ENCODE measurements at regions not wholly inside any gene's neighbourhood (a gene's known extent, or its start where the extent isn't known, plus 50 kb on each side); places are given as distances from the start of the nearest gene placed in this dataset.

DNA sequence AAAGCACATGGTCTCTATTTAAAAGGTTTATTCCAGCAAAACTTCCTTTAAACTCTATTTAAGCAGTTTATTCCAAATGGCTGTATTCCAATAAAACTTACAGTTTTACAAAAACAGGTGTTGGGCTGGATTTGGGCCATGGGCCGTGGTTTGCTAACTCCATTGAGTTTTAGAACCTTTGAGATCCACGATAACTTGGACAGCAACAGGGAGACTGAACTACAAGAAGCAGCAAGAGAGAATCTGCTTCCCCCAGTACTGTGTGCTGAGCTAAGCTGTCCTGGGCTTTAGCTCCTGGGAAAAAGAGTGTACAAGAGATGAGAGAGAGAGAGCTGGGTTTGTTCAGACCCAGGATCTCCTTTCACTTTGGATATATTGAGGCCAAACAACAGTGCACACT lies 204.0 kb upstream of the CELF2 start:
- Histone ChIP-seq H3K4me2 (ENCODE audit: control insufficient read depth, extremely low read depth, insufficient read depth, low read depth, low read length) (no peak overlapping the region), H3K79me2 (ENCODE audit: control insufficient read depth, insufficient read depth, low read length) (no peaks in the 10 kb centered on the region), H3K36me3 (ENCODE audit: control insufficient read depth in 2 of 2, extremely low read depth in 1 of 2, insufficient read depth in 2 of 2, low read length in 2 of 2) (no peaks in the 10 kb centered on the region), H3K9ac (ENCODE audit: control insufficient read depth, extremely low read depth, insufficient read depth, low read length) (no peak overlapping the region), H3K4me1 (ENCODE audit: control insufficient read depth, extremely low read depth, insufficient read depth, low read length) (no peaks in the 10 kb centered on the region), H3K27ac (ENCODE audit: control insufficient read depth, insufficient read depth, low read length) (no peak overlapping the region), H4K20me1 (ENCODE audit: control insufficient read depth, extremely low read depth, insufficient read depth, low read length) (no peaks in the 10 kb centered on the region), H2AFZ (ENCODE audit: control insufficient read depth, low read length) (no peak overlapping the region), H3K27me3 (ENCODE audit: control insufficient read depth, extremely low read depth, insufficient read depth, low read length) (no peaks in the 10 kb centered on the region), H3K9me3 (ENCODE audit: control insufficient read depth, low read depth, low read length) (no peaks in the 10 kb centered on the region), H3K9me1 (ENCODE audit: control insufficient read depth, extremely low read depth, insufficient read depth, low read length) (no peaks in the 10 kb centered on the region), H3K4me3 (ENCODE audit: control insufficient read depth in 2 of 3, extremely low read depth in 1 of 3, insufficient read depth in 2 of 3, low read depth in 1 of 3, low read length in 3 of 3) (no peak overlapping the region)
- dilution Hi-C loops (cut with MboI; ENCODE audit: extremely low pct_ligation_motif_present, low sequenced_read_pairs), result no loop called here
- DNase-seq (ENCODE audit: low read depth, low spot score) (no peak), FAIRE-seq (no peak)
- TF ChIP-seq, protein P1, sequence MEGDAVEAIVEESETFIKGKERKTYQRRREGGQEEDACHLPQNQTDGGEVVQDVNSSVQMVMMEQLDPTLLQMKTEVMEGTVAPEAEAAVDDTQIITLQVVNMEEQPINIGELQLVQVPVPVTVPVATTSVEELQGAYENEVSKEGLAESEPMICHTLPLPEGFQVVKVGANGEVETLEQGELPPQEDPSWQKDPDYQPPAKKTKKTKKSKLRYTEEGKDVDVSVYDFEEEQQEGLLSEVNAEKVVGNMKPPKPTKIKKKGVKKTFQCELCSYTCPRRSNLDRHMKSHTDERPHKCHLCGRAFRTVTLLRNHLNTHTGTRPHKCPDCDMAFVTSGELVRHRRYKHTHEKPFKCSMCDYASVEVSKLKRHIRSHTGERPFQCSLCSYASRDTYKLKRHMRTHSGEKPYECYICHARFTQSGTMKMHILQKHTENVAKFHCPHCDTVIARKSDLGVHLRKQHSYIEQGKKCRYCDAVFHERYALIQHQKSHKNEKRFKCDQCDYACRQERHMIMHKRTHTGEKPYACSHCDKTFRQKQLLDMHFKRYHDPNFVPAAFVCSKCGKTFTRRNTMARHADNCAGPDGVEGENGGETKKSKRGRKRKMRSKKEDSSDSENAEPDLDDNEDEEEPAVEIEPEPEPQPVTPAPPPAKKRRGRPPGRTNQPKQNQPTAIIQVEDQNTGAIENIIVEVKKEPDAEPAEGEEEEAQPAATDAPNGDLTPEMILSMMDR (optimal IDR thresholded peaks at IDR 0.05 in 1 of 3, IDR thresholded peaks at IDR 0.05 in 1 of 3, conservative IDR thresholded peaks at IDR 0.05 in 1 of 3; ENCODE audit: extremely low read depth in 1 of 3, insufficient read depth in 2 of 3, low read length in 3 of 3), result no peak
- TF ChIP-seq EZH2 (IDR thresholded peaks at IDR 0.05; ENCODE audit: low read length), result no peak

DNA sequence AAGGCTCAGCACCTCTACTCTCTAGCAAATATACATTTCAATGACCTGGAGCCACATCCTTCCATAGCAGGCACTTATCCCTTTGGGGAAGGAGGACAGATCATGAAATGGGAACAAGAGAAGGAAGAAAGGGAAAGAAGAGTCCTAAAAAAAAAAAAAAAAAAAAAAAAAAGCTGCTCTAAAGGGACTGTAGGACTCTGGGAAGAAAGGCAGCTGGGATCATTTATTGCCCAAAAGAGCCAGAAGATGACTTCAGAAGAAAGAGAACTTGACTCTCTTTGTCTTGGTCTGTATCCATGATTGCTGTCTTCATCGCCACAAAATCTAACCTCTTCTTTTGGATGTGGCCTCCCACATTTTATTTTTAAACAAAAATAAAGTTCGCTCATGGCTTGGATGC lies 203.6 kb upstream of the CELF2 start:
- dilution Hi-C loops (cut with MboI; ENCODE audit: extremely low pct_ligation_motif_present, low sequenced_read_pairs), result no loop called here
- H3K27ac ChIP-seq (ENCODE audit: control insufficient read depth, insufficient read depth, low read length), result no peak overlapping the region
- no peak for FAIRE-seq

More for the DNA sequence above, 203.6 kb upstream of the CELF2 start:
- Histone ChIP-seq H4K20me1 (ENCODE audit: control insufficient read depth, extremely low read depth, insufficient read depth, low read length) (no peaks in the 10 kb centered on the region), H3K4me2 (ENCODE audit: control insufficient read depth, extremely low read depth, insufficient read depth, low read depth, low read length) (no peak overlapping the region), H3K4me3 (ENCODE audit: control insufficient read depth in 2 of 3, extremely low read depth in 1 of 3, insufficient read depth in 2 of 3, low read depth in 1 of 3, low read length in 3 of 3) (no peak overlapping the region), H3K27me3 (ENCODE audit: control insufficient read depth, extremely low read depth, insufficient read depth, low read length) (no peaks in the 10 kb centered on the region), H3K36me3 (ENCODE audit: control insufficient read depth in 2 of 2, extremely low read depth in 1 of 2, insufficient read depth in 2 of 2, low read length in 2 of 2) (no peaks in the 10 kb centered on the region), H3K9me3 (ENCODE audit: control insufficient read depth, low read depth, low read length) (no peaks in the 10 kb centered on the region), H2AFZ (ENCODE audit: control insufficient read depth, low read length) (no peak overlapping the region), H3K4me1 (ENCODE audit: control insufficient read depth, extremely low read depth, insufficient read depth, low read length) (no peaks in the 10 kb centered on the region), H3K79me2 (ENCODE audit: control insufficient read depth, insufficient read depth, low read length) (no peaks in the 10 kb centered on the region), H3K9me1 (ENCODE audit: control insufficient read depth, extremely low read depth, insufficient read depth, low read length) (no peaks in the 10 kb centered on the region), H3K9ac (ENCODE audit: control insufficient read depth, extremely low read depth, insufficient read depth, low read length) (no peak overlapping the region)
- DNase-seq (ENCODE audit: low read depth, low spot score), result no peak
- TF ChIP-seq EZH2 (IDR thresholded peaks at IDR 0.05; ENCODE audit: low read length), result no peak
- TF ChIP-seq, protein P1 (optimal IDR thresholded peaks at IDR 0.05 in 1 of 3, IDR thresholded peaks at IDR 0.05 in 1 of 3, conservative IDR thresholded peaks at IDR 0.05 in 1 of 3; ENCODE audit: extremely low read depth in 1 of 3, insufficient read depth in 2 of 3, low read length in 3 of 3), result no peak
